ENCODE measurements at regions not wholly inside any gene's neighbourhood (a gene's known extent, or its start where the extent isn't known, plus 50 kb on each side); places are given as distances from the start of the nearest gene placed in this dataset.

GRCh38 chr3:153285982-153286381 is 124.0 kb downstream of the RAP2B start:
- H3K9me3 ChIP-seq: no peaks in the 10 kb centered on the region

GRCh38 chr3:153287017-153287416 is 125.0 kb downstream of the RAP2B start:
- H3K4me3 ChIP-seq: no peak overlapping the region
- no peaks in the 10 kb centered on the region for H3K27me3 ChIP-seq
- no peaks in the 10 kb centered on the region for H3K9me3 ChIP-seq
- DNase-seq: no peak
- no peaks in the 10 kb centered on the region for H3K36me3 ChIP-seq

More at GRCh38 chr3:153285982-153286381, 124.0 kb downstream of the RAP2B start:
- Histone ChIP-seq H3K4me3 (no peak overlapping the region), H3K27me3 (no peaks in the 10 kb centered on the region), H3K36me3 (no peaks in the 10 kb centered on the region)
- DNase-seq: no peak

DNA sequence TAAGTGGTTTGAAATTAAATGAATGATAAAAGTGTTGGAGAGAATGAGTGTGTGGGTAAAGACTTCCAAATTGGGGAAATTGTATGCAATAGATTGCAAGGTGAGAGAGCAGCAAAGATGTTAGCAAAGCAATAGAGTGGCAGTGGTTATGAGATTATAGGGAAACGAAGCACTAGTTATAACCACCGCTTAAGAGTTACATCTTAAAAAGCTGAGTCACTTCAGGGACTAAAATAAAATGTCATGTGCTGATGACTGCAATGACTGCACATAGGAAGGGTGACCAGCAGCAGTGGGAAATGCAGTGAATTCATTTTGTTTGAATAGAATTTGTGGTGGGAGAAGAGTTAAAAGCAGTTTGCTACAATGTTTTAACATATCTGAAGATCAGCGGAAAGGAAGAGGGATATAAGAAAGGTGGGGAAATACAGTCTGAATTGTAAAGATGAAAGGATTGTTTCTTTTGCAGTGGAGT is 127.3 kb downstream of the RAP2B start:
- no peaks in the 10 kb centered on the region for H3K27me3 ChIP-seq
- no peaks in the 10 kb centered on the region for H3K36me3 ChIP-seq
- H3K4me3 ChIP-seq: no peak overlapping the region
- no peak for DNase-seq
- H3K9me3 ChIP-seq: no peaks in the 10 kb centered on the region

DNA sequence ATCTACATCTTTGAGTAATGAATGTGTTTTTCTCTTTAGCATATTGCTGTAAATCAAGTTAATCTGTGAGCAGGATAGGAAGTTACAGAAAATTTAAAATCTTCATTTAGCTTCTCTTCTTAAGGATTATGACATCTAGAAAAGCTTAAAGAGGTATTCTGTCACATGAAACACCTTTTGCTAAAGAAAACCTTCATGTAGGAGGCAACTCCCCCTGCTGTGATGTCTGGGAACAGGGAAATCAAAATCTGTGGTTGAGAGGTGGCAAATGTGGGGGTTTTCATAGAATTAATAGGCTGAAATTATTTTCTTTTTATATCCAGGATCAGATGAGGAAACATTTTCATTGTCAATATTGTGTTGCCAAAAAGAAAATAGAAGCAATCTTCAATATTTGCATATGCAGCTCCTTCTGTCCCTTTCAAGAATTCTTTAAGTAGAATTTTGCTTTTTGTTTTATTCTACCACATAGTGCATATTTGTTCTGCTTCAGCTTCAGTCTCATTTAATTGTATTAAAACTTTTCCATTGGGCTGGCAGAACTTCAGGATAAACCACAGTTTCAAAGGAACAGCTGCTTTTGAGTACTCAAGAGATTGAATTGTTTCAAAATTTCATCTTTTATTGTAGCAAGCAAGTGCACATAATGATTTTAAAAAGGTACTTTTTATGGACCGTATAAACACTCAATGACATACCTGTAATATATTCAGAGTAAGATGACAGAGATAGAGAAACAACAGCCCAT is 128.4 kb downstream of the RAP2B start:
- H3K9me3 ChIP-seq: no peaks in the 10 kb centered on the region
- H3K36me3 ChIP-seq: no peaks in the 10 kb centered on the region
- H3K27me3 ChIP-seq: no peaks in the 10 kb centered on the region
- H3K4me3 ChIP-seq: no peak overlapping the region
- no peak for DNase-seq

DNA sequence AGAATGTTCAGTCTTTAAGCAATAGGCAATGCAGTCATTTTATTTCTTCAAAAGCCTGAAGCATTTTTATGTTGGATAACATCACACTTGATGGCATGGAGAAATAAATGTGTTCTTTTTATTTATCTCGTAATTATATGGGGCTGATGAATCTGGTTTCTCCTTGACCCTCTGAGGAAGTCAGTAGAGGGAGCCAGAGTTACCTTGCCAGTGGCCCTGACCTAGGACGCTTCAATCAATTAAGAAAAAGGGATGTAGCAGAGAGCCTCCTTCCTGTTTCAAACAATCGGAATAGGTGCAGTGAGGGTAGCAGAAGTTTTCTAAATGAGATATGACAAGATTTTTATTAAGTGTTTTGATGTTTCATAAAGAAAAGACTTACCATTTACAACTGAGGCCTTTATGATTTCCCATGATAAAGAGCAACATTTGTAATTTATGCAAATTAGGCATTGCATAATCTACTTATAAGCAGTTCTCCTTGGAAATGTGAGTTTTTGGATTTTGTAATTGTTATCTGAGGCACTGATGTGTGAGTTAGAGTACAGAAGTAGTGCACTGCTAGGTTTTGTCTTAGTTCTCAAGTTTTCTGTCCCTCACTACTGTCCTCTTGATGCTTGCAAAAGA is 129.1 kb downstream of the RAP2B start:
- no peak for DNase-seq
- Histone ChIP-seq H3K9me3 (no peaks in the 10 kb centered on the region), H3K4me3 (no peak overlapping the region), H3K27me3 (no peaks in the 10 kb centered on the region), H3K36me3 (no peaks in the 10 kb centered on the region)

- Histone ChIP-seq H3K4me3 (no peak overlapping the region), H3K27me3 (no peaks in the 10 kb centered on the region)
- no peak for DNase-seq
Measured at GRCh38 chr3:153293265-153293664, 131.2 kb downstream of the RAP2B start.

GRCh38 chr3:153295901-153296300 is 133.9 kb downstream of the RAP2B start:
- H3K36me3 ChIP-seq: no peaks in the 10 kb centered on the region
- H3K27me3 ChIP-seq: no peaks in the 10 kb centered on the region
- H3K4me3 ChIP-seq: no peak overlapping the region
- H3K9me3 ChIP-seq: no peaks in the 10 kb centered on the region
- DNase-seq: no peak

More at GRCh38 chr3:153293265-153293664, 131.2 kb downstream of the RAP2B start:
- no peaks in the 10 kb centered on the region for H3K9me3 ChIP-seq
- H3K36me3 ChIP-seq: no peaks in the 10 kb centered on the region

DNA sequence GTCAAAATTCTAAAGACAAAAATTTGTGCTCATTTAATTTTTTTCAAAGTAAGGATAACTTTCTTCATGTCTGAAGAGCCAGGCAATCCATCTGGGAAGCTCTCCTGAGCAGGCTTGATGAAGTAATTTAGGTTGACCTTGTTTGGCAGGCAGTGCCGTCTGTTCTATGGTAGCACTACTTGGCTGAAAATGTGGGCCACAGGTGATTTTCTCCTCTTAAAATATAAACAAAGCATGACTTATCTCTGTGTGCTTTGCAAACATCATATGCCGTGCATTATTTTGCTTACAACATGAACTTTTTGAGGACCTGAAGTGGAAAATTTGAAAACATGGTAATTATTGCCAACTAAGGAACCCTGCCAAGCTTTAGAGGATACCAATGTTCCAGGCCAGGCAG is 143.2 kb downstream of the RAP2B start:
- H3K36me3 ChIP-seq: no peaks in the 10 kb centered on the region
- H3K9me3 ChIP-seq: no peaks in the 10 kb centered on the region
- H3K27me3 ChIP-seq: no peaks in the 10 kb centered on the region
- DNase-seq: no peak
- H3K4me3 ChIP-seq: no peak overlapping the region

GRCh38 chr3:153311541-153311940 is 149.5 kb downstream of the RAP2B start:
- H3K9me3 ChIP-seq: no peaks in the 10 kb centered on the region
- peak overlapping the region; percentile 21; the same call in 1 of the 2 replicates for H3K4me3 ChIP-seq
- no peak for DNase-seq
- H3K27me3 ChIP-seq: no peaks in the 10 kb centered on the region
- no peaks in the 10 kb centered on the region for H3K36me3 ChIP-seq

- no peaks in the 10 kb centered on the region for H3K36me3 ChIP-seq
- no peaks in the 10 kb centered on the region for H3K9me3 ChIP-seq
- no peak overlapping the region for H3K4me3 ChIP-seq
- H3K27me3 ChIP-seq: no peaks in the 10 kb centered on the region
- no peak for DNase-seq
Measured at GRCh38 chr3:153313302-153313965, 151.4 kb downstream of the RAP2B start.

DNA sequence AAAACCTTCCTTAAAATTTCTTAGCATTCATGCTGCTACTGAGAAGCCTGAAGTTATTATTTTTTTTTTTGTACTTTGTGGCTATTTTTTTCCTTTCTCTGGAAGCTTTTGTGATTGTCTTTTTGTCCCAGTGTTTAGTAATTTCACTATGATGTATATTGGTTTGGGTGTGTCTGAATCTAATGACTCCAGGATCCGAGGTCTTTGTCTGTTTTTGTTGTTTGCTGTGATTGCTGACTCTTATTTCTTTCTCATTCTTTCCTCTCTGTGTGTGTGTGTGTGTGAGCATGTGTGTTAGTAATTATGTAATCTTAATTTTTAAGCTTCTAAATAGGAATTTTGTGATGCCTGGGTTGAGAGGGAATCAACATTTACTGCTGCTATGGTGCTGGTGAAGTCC is 152.0 kb downstream of the RAP2B start:
- Histone ChIP-seq H3K9me3 (no peaks in the 10 kb centered on the region), H3K27me3 (no peaks in the 10 kb centered on the region), H3K4me3 (no peak overlapping the region), H3K36me3 (no peaks in the 10 kb centered on the region)
- DNase-seq: no peak

- DNase-seq: no peak
- Histone ChIP-seq H3K4me3 (no peak overlapping the region), H3K9me3 (no peaks in the 10 kb centered on the region), H3K27me3 (no peaks in the 10 kb centered on the region), H3K36me3 (no peaks in the 10 kb centered on the region)
Measured at GRCh38 chr3:153315781-153316180, 153.8 kb downstream of the RAP2B start.

GRCh38 chr3:153319705-153320554 is 157.9 kb downstream of the RAP2B start:
- Histone ChIP-seq H3K36me3 (no peaks in the 10 kb centered on the region), H3K9me3 (no peaks in the 10 kb centered on the region), H3K27me3 (no peaks in the 10 kb centered on the region), H3K4me3 (no peak overlapping the region)
- no peak for DNase-seq

- Histone ChIP-seq H3K27me3 (no peaks in the 10 kb centered on the region), H3K4me3 (no peak overlapping the region), H3K36me3 (no peaks in the 10 kb centered on the region), H3K9me3 (no peaks in the 10 kb centered on the region)
- DNase-seq: no peak
Measured at GRCh38 chr3:153320585-153321128, 158.6 kb downstream of the RAP2B start.

DNA sequence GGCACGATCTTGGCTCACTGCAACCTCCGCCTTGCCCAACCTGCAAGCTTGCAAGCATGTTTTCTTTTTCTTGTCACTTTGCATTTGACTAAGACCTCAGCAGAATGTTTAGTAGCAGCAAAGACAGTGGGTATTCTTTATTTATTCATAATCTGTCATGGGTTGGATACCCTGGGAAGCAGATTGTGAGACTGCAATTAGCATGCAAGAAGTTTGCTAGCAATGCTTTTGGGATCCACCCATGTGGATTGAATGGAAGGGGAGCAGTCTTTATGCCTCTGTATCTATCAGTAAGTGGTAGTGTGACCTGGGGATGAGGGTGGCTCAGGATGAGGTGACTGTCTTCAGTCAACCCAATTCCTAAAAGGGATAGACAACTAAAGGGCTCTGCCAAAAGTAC is 166.7 kb downstream of the RAP2B start:
- H3K4me3 ChIP-seq: no peak overlapping the region
- no peaks in the 10 kb centered on the region for H3K36me3 ChIP-seq
- no peaks in the 10 kb centered on the region for H3K27me3 ChIP-seq
- DNase-seq: no peak
- H3K9me3 ChIP-seq: no peaks in the 10 kb centered on the region; the same call in 1 of the 2 replicates

DNA sequence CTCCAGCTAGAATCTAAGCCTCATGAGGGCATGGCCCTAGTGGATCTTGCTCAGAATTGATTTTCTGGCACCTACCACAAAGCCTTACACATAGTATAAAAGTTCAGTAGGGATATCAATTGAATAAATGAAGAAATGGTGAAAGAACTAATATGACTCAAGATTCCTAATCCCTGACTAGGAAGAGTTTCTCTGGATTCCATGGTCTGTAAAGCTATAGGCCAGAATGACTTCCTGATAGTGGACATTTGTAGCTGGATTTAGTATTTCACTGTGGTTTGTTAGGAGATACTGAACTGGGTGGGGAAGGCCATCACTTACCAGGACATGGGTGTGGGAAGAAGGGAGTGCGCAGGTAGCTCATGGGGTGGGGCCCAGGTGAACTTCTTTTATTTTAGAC is 168.9 kb downstream of the RAP2B start:
- Histone ChIP-seq H3K9me3 (no peaks in the 10 kb centered on the region; the same call in 1 of the 2 replicates), H3K36me3 (no peaks in the 10 kb centered on the region), H3K27me3 (no peaks in the 10 kb centered on the region), H3K4me3 (no peak overlapping the region)
- no peak for DNase-seq

Data from MG63 (cell line).